ENCODE measurements at regions not wholly inside any gene's neighbourhood (a gene's known extent, or its start where the extent isn't known, plus 50 kb on each side); places are given as distances from the start of the nearest gene placed in this dataset.
"Not testable (repeated sequence)": the region's sequence is repeated elsewhere in the genome, so short reads cannot be mapped to it uniquely, and the experiment has no call there.

GRCh38 chr5:102154791-102155605 is 141.1 kb downstream of the SLCO4C1 start:
- DNase-seq: not testable (repeated sequence)

DNA sequence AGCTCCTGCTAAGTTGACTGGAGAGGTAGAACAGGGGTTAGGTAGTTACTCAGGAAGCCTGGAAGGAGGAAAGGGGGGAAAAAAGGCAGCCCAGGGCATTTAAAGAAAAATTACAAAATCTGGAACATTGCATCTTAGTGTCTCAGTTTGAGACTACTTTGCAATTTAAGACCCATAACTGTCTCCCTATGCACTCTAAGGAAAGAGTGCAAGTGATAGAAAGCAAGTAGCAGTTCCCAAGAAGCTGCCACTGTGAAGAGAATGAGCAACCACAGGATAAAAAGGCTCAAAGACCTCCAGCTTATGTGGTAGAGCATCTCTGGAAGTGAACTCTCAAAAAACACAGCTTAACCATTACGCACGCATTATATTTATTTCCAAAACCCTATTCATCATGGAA is 141.8 kb downstream of the SLCO4C1 start:
- no peak for DNase-seq

- DNase-seq: peak; percentile 70 to 72
Measured at GRCh38 chr5:102153003-102153759, 142.9 kb downstream of the SLCO4C1 start.

DNA sequence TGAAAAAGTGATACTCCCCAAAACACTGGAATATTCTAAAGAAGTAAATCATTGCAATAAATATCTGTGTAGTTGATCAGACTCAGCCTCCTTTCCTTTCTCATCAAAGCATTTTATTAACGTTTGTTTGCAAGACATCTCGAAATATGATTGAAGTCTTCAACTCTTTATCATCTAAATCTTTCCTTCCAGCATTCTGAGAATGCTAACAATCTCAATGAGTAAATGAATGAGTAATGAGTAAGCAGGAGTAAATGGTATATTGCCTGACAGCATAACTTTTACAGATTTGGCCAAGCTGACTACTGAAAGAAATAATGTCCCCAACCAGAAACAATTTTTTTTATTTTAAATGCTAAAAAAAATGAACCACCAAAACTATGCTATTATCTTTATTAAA is 157.1 kb downstream of the SLCO4C1 start:
- DNase-seq: no peak

DNA sequence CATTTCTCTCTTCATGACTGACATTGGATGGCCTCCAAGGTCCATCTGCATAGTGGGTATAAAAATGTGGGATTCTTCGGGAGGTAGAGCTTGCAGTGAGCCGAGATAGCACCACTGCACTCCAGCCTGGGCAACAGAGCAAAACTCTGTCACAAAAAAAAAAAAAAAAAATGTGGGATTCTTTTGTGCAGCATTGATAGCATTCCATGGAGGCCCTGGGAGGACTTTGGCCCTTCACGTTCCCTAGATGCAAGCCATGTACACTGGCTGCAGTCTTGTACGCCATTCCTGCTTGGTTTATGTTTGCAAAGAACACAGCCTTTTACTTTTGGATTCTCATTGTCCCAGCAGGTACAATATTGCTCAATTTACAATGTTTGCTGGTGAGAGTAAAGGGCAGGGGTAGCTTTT is 157.8 kb downstream of the SLCO4C1 start:
- no peak for DNase-seq

GRCh38 chr5:102130890-102131289 is 165.2 kb downstream of the SLCO4C1 start:
- no peak for DNase-seq

GRCh38 chr5:102130386-102130785 is 165.7 kb downstream of the SLCO4C1 start:
- no peak for DNase-seq

DNA sequence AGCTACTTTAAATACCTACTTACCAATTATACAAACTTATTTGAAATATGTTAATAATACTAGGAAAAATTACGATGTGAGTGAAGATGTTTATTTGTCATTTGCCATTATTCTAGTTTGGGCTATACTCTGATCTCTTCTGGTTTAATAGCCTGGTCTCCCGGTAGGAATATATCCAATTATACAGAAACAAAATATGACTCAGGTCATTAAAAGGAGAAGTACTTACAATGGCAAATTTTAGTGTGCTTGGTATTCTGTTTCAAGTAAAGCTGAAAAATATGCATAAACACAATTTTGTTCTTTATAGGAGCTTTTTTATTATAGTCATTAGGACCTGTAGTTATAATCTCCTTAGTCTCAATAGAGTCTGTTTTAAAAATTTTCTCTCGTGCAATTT is 176.8 kb downstream of the SLCO4C1 start:
- peak in 1 of 2 experiments; percentile 8 for DNase-seq

GRCh38 chr5:102115736-102116135 is 180.3 kb downstream of the SLCO4C1 start:
- no peak for DNase-seq

DNA sequence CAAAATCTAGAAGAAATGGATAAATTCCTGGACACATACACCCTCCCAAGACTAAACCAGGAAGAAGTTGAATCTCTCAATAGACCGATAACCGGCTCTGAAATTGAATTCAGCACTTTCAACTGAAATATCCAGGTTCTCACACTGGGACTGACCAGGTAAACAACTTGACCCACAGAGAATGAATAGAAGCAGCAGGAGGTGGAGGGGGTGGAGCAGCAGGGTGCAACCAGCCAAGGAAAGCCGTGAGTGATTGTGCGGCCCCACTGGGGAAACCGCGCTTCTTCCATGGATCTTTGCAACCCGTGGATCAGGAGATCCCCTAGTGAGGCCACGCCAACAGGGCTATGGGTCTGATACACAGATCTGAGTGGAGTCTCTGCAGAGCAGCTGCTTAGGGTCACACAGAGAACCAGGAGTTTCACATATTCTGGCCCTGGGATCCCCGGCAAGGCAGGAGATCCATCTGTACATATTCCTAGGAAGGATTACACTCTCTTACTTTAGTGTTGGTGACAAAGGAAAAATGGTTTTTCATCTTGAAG is 181.5 kb downstream of the SLCO4C1 start:
- DNase-seq: no peak

GRCh38 chr5:102107865-102108264 is 188.2 kb downstream of the SLCO4C1 start:
- DNase-seq: no peak

GRCh38 chr5:102106599-102106998 is 189.5 kb downstream of the SLCO4C1 start:
- no peak for DNase-seq

DNA sequence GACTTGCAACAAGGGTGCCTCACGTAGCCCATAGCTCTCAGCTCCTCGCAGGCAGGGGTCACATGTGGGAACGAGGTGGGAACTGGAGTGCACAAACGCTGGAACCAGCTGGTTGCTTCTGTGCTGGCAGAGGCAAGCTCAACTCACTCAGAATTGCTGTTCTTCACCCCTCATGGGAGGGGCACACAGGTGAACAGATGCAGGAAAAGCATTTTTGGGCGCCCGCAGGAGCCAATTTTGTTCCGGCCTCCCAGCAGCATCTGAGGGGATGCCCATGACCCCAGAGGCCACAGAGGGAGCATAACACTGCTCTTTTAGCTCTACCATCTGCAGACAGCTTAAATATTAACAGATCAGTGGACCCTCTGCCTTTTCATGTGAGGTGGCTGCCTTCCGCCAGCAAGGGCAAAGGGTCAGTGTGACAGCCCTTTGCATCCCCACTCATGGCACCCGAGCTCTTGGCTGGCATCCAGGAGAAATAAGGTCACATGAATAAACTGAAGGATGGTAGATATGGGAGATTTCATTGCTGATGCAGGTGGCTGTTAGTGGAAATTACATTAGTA is 196.2 kb downstream of the SLCO4C1 start:
- no peak for DNase-seq

DNA sequence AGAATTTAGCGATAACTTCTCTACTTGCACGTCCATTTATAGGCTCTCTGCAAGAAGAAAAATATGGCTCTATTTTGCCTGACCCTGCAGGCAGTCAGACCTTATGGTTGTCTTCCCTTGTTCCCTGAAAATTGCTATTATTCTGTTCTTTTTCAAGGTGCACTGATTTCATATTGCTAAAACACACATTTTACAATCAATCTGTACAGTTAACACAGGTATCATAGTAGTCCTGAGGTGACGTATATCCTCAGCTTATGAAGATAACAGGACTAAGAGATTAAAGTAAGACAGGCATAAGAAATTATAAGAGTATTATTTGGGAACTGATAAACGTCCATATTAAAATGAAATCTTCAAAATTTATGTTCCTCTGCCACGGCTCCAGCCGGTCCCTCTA is 197.0 kb downstream of the SLCO4C1 start:
- not testable (repeated sequence) for DNase-seq

GRCh38 chr5:102098606-102099005 is 197.5 kb downstream of the SLCO4C1 start:
- DNase-seq: not testable (repeated sequence)

DNA sequence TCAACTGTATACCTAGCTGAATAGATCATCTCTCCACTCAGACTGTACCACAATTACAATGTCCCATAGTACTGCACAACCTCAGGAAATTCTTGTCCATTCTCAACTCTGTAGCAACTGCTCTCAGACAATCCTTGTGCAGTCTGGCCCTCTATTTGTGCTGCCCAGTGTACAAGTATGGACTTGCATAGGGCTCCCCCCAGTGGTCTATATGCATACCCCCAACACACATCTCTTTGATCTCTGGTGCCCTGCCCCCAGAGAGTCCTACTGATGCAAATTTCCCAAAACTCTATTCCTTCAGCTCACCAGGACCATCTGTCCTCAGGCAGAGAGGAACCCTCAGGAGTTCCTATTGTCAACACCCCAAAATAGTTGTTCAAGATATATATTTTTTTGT is 205.3 kb downstream of the SLCO4C1 start:
- DNase-seq: peak; percentile 65 to 75

GRCh38 chr5:102089883-102090282 is 206.2 kb downstream of the SLCO4C1 start:
- no peak for DNase-seq

- no peak for DNase-seq
Measured at GRCh38 chr5:102087906-102088305, 208.2 kb downstream of the SLCO4C1 start.

- no peak for DNase-seq
Measured at GRCh38 chr5:102080288-102080687, 215.8 kb downstream of the SLCO4C1 start.

GRCh38 chr5:102077920-102078319 is 218.2 kb downstream of the SLCO4C1 start:
- no peak for DNase-seq

DNA sequence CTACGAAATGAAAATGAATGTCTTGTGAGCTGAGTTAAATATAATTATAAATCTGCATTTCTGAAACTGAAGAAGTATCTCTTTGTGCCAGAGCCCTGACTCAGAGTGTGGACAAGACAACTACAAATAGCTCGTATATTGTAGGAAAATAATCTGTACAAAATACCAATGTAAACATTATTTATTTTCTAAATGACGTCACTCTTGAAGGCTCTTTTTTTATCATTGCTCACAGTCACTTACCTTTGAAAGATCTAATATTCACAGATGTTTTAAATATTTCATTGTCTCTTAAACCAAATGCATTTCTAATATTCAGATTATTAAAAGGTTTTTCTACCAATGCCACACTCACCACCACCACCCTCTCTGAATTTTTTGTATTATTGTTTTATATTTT is 226.1 kb downstream of the SLCO4C1 start:
- DNase-seq: no peak

DNA sequence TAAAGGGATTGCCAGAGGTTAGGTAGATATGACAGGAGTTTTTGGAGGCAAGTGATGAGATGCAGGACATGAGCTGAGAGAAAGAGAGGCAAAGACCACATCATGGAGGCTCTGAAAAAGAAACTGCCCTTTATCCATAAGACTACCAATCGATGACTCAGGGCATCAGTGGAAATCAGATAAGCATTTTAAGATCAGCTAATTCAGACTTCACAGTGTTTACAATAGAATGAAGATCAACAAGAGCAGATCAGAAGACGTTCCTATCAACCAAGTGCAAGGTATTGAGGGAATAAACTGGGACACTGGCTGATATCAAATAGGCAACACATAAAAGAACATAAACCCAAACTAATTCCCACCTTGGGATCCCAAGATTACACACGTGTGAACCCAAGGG is 227.2 kb downstream of the SLCO4C1 start:
- DNase-seq: no peak

- DNase-seq: peak; percentile 60 to 65
Measured at GRCh38 chr5:102049517-102049916, 246.6 kb downstream of the SLCO4C1 start.

DNA sequence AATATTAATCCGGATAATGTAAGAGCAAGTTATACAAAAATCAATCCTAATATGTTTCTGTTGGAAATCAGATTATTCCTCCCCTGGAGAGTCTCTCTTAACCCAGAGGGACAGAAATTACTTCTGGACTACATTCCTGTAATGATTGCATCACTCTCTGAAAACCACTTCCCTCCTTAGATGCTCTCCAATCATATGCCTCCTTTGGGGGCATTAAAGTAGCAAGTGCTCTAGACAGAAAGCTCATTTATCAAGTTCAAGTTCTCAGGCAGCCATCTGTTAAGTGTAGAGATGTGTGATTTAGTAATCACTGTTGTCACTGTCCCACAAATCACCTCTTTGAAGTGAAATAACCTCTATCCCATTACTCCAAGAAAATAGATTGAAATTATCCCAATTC is 247.1 kb downstream of the SLCO4C1 start:
- peak; percentile 37 to 73 for DNase-seq

Measured in Kasumi-1 (cell line).